MCF 10A (cell line): ENCODE measurements at regions not wholly inside any gene's neighbourhood (a gene's known extent, or its start where the extent isn't known, plus 50 kb on each side); places are given as distances from the start of the nearest gene placed in this dataset.
"Not testable (repeated sequence)": the region's sequence is repeated elsewhere in the genome, so short reads cannot be mapped to it uniquely, and the experiment has no call there.

Experiments used
- BruUV-seq: library from RNA; stranded (reverse); fragments of 400-500 nt; replicated peaks from 2 replicates; lab custom pipeline; 2021; lab: Mats Ljungman, UMichigan
- CTCF ChIA-PET: fragments of 300-600 bp; sonication (Branson Sonifier 250); formaldehyde crosslinking; extraction: SDS; loops from one replicate; lab custom pipeline; 2021; ENCODE audit warnings: antibody characterized with exemption, inconsistent platforms; lab: Yijun Ruan, JAX
- POLR2A ChIA-PET: fragments of 300-600, 350-650 bp; sonication (Branson Sonifier 250); formaldehyde crosslinking; extraction: SDS; loops from one replicate; lab custom pipeline; 2020; ENCODE audit warnings: antibody characterized with exemption, inconsistent platforms; lab: Yijun Ruan, JAX
- DNase-seq: peaks from one replicate; pipeline ENCODE4 v3.0.0-alpha.2; 2018; ENCODE audit not compliant: unreplicated experiment
- H3K27ac Mint-ChIP-seq: one replicate; pipeline ENCODE4 v1.8.0; 2022; ENCODE audit warnings: mild to moderate bottlenecking, low read depth, mixed read lengths; ENCODE audit not compliant: unreplicated experiment
- H3K27me3 Mint-ChIP-seq: one replicate; pipeline ENCODE4 v1.8.0; 2022; ENCODE audit warnings: mixed read lengths; ENCODE audit not compliant: insufficient read depth, unreplicated experiment
- H3K36me3 Mint-ChIP-seq: one replicate; pipeline ENCODE4 v1.8.0; 2022; ENCODE audit warnings: mild to moderate bottlenecking, moderate library complexity, mixed read lengths; ENCODE audit not compliant: insufficient read depth, unreplicated experiment
- H3K4me1 Mint-ChIP-seq: one replicate; pipeline ENCODE4 v1.8.0; 2022; ENCODE audit warnings: mixed read lengths; ENCODE audit not compliant: insufficient read depth, unreplicated experiment
- H3K4me3 Mint-ChIP-seq: one replicate; pipeline ENCODE4 v1.8.0; 2022; ENCODE audit warnings: mild to moderate bottlenecking, moderate library complexity, mixed read lengths; ENCODE audit not compliant: unreplicated experiment
- H3K9me3 Mint-ChIP-seq: one replicate; pipeline ENCODE4 v1.8.0; 2022; ENCODE audit warnings: mixed read lengths; ENCODE audit not compliant: unreplicated experiment
- CTCF ChIP-seq: fragments of 200-600 bp; IDR thresholded peaks from one replicate; pipeline ENCODE4 v1.8.0; 2022; ENCODE audit warnings: antibody characterized with exemption, mild to moderate bottlenecking; ENCODE audit not compliant: unreplicated experiment
- intact Hi-C: fragments of 100-400 bp; cut with micrococcal nuclease; formaldehyde crosslinking; loops from 2 replicates; pipeline ENCODE4 v1.14.1; 2022

- intact Hi-C loops, result no loop called here
- Mint-ChIP-seq H3K4me1 (no peaks in the 10 kb centered on the region), H3K36me3 (no peaks in the 10 kb centered on the region), H3K9me3 (no peaks in the 10 kb centered on the region), H3K27ac (no peak overlapping the region), H3K4me3 (no peak overlapping the region), H3K27me3 (peaks cover 62% of the 10 kb centered on the region)
- no peak for TF ChIP-seq CTCF
- no TSS peak for BruUV-seq
- POLR2A ChIA-PET, result interaction anchor here (0.6 kb wide), 1 partner anchor 139 kb away, joined by 3 read pairs; no protein-coding TSS in a partner anchor
- CTCF ChIA-PET, result interaction anchor here (0.6 kb wide), 1 partner anchor 416 kb away, joined by 4 read pairs; no protein-coding TSS in a partner anchor
- DNase-seq, result no peak
These were observed 142.2 kb downstream of the NR2F2 start for GRCh38 chr15:96472681-96473080.

- POLR2A ChIA-PET, result no interaction called here
- Mint-ChIP-seq H3K4me3 (no peak overlapping the region), H3K36me3 (no peaks in the 10 kb centered on the region), H3K9me3 (no peaks in the 10 kb centered on the region), H3K4me1 (no peaks in the 10 kb centered on the region), H3K27ac (no peak overlapping the region), H3K27me3 (peaks cover 53% of the 10 kb centered on the region)
- DNase-seq, result no peak
- no peak for TF ChIP-seq CTCF
- intact Hi-C loops, result no loop called here
- no TSS peak for BruUV-seq
- CTCF ChIA-PET, result interaction anchor here (0.9 kb wide), 1 partner anchor 15 kb away, joined by 3 read pairs; no protein-coding TSS in a partner anchor
These were observed 143.1 kb downstream of the NR2F2 start for GRCh38 chr15:96473556-96473955.

GRCh38 chr15:96474231-96474664 is 143.7 kb downstream of the NR2F2 start:
- Mint-ChIP-seq H3K27ac (no peak overlapping the region), H3K4me3 (no peak overlapping the region), H3K36me3 (no peaks in the 10 kb centered on the region), H3K4me1 (no peaks in the 10 kb centered on the region), H3K27me3 (peaks cover 51% of the 10 kb centered on the region), H3K9me3 (no peaks in the 10 kb centered on the region)
- no peak for TF ChIP-seq CTCF
- intact Hi-C loops, result no loop called here
- BruUV-seq, result no TSS peak
- CTCF ChIA-PET, result interaction anchor here (0.9 kb wide), 1 partner anchor 14 kb away, joined by 3 read pairs; no protein-coding TSS in a partner anchor
- DNase-seq, result no peak
- POLR2A ChIA-PET, result no interaction called here

- TF ChIP-seq CTCF, result no peak
- Mint-ChIP-seq H3K4me1 (no peaks in the 10 kb centered on the region), H3K36me3 (no peaks in the 10 kb centered on the region), H3K27ac (no peak overlapping the region), H3K9me3 (no peaks in the 10 kb centered on the region), H3K27me3 (peaks cover 51% of the 10 kb centered on the region), H3K4me3 (no peak overlapping the region)
- no TSS peak for BruUV-seq
- ChIA-PET CTCF (no interaction called here), POLR2A (no interaction called here)
- DNase-seq, result no peak
- intact Hi-C loops, result no loop called here
These were observed 146.7 kb downstream of the NR2F2 start for GRCh38 chr15:96477227-96477626.

GRCh38 chr15:96484412-96484811 is 153.9 kb downstream of the NR2F2 start:
- DNase-seq, H3K9me3 Mint-ChIP-seq, BruUV-seq, H3K4me3 Mint-ChIP-seq, intact Hi-C loops, H3K4me1 Mint-ChIP-seq, POLR2A ChIA-PET, H3K36me3 Mint-ChIP-seq, H3K27ac Mint-ChIP-seq: not testable (repeated sequence)
- H3K27me3 Mint-ChIP-seq, result peaks cover 86% of the 10 kb centered on the region
- CTCF ChIA-PET, result interaction anchor here (0.8 kb wide), 1 partner anchor 58 kb away, joined by 5 read pairs; no protein-coding TSS in a partner anchor
